Sigmoid colon (tissue), 4 donors: ENCODE measurements at regions not wholly inside any gene's neighbourhood (a gene's known extent, or its start where the extent isn't known, plus 50 kb on each side); places are given as distances from the start of the nearest gene placed in this dataset.

Source experiments
- CTCF ChIP-seq, 4 experiments: fragments of 450-650 bp in 3 of 4; fragments of 200-600 bp in 1 of 4; IDR thresholded peaks; one replicate each; pipeline ENCODE4 v1.5.1; 2016 to 2019; ENCODE audit warnings: antibody characterized with exemption in 4 of 4, mild to moderate bottlenecking in 3 of 4, moderate library complexity in 2 of 4
- EP300 ChIP-seq, 4 donors: sonication (generic); formaldehyde crosslinking; IDR thresholded peaks; one replicate each; pipeline ENCODE4 v1.6.1; 2017; ENCODE audit warnings: antibody characterized with exemption in 4 of 4
- POLR2A ChIP-seq, 2 donors: fragments of 450-650 bp; IDR thresholded peaks; one replicate each; pipeline ENCODE4 v1.6.1; 2016; ENCODE audit warnings: antibody characterized with exemption in 2 of 2, mild to moderate bottlenecking in 2 of 2, moderate library complexity in 2 of 2
- POLR2AphosphoS5 ChIP-seq, 4 donors: sonication (generic); formaldehyde crosslinking; IDR thresholded peaks; one replicate each; pipeline ENCODE4 v1.6.1; 2017; ENCODE audit warnings: antibody characterized with exemption in 4 of 4

GRCh38 chr15:81914333-81914732 lies 131.5 kb downstream of the MEX3B start:
- TF ChIP-seq CTCF (IDR thresholded peaks at IDR 0.05), result no peak
- no peak for TF ChIP-seq POLR2A (IDR thresholded peaks at IDR 0.05)
- no peak for TF ChIP-seq EP300 (IDR thresholded peaks at IDR 0.05)
- no peak for TF ChIP-seq POLR2AphosphoS5 (IDR thresholded peaks at IDR 0.05)
